Upper lobe of left lung (tissue), 6 donors: ENCODE measurements at regions not wholly inside any gene's neighbourhood (a gene's known extent, or its start where the extent isn't known, plus 50 kb on each side); places are given as distances from the start of the nearest gene placed in this dataset.
A peak's percentile ranks its signal among the peaks of the same experiment; 100 is the strongest.
"Not testable (repeated sequence)": the region's sequence is repeated elsewhere in the genome, so short reads cannot be mapped to it uniquely, and the experiment has no call there.

Source experiments
- ATAC-seq, 2 donors: fragments of 200-7000 bp; cut with Tn5 transposase; one replicate each; pipeline ENCODE4 v1.9.1; 2022; ENCODE audit warnings: mild to moderate bottlenecking in 2 of 2, moderate library complexity in 2 of 2; ENCODE audit not compliant: low FRiP score in 2 of 2
- DNase-seq, 2 donors: peaks; one replicate each; pipeline ENCODE4 v3.0.0-alpha.2; 2019 to 2020
- H3K27ac ChIP-seq, 4 donors: fragments of 200-600 bp; sonication (generic); one replicate each; pipeline ENCODE4 v1.5.1; 2016 to 2019
- H3K27me3 ChIP-seq, 4 donors: fragments of 200-600 bp; sonication (generic); one replicate each; pipeline ENCODE4 v1.5.1; 2017 to 2019
- H3K36me3 ChIP-seq, 4 donors: fragments of 200-600 bp; sonication (generic); one replicate each; pipeline ENCODE4 v1.5.1; 2016 to 2019
- H3K4me1 ChIP-seq, 4 donors: fragments of 200-600 bp; sonication (generic); one replicate each; pipeline ENCODE4 v1.5.1; 2018 to 2019
- H3K4me3 ChIP-seq, 4 donors: fragments of 200-600 bp; sonication (generic); one replicate each; pipeline ENCODE4 v1.5.1; 2017 to 2019; ENCODE audit warnings: mild to moderate bottlenecking in 2 of 4, moderate library complexity in 1 of 4
- H3K9me3 ChIP-seq, 4 donors: fragments of 200-600 bp; sonication (generic); one replicate each; pipeline ENCODE4 v1.5.1; 2018 to 2019
- CTCF ChIP-seq, 6 experiments: fragments of 450-650 bp in 4 of 6; fragments of 200-600 bp in 2 of 6; sonication (generic) in 2 of 6; IDR thresholded peaks; one replicate each; pipeline ENCODE4 v1.5.1; 2016 to 2019; ENCODE audit warnings: antibody characterized with exemption in 6 of 6
- EP300 ChIP-seq, 4 donors: sonication (generic); formaldehyde crosslinking; IDR thresholded peaks; one replicate each; pipeline ENCODE4 v1.5.1; 2017; ENCODE audit warnings: antibody characterized with exemption in 4 of 4, control low read depth in 2 of 4
- POLR2A ChIP-seq, 4 donors: fragments of 450-650 bp; IDR thresholded peaks; one replicate each; pipeline ENCODE4 v1.5.1; 2016 to 2017; ENCODE audit warnings: antibody characterized with exemption in 4 of 4, mild to moderate bottlenecking in 2 of 4
- POLR2AphosphoS5 ChIP-seq, 2 donors: sonication (generic); formaldehyde crosslinking; IDR thresholded peaks; one replicate each; pipeline ENCODE4 v1.5.1; 2017; ENCODE audit warnings: antibody characterized with exemption in 2 of 2
- WGBS, 2 donors: methylation state at CpG; one replicate each; pipeline ENCODE4 v1.1.5; 2017 to 2018; 5-methylcytosine and 5-hydroxymethylcytosine counted together
- donor health status: DM: no; HTN: no; CAD: no; lungs with moderate emphysema.
- donor health status: DM: no; HTN: yes; CAD: no; lungs with severe emphysema.

- Histone ChIP-seq H3K27ac (no peak overlapping the region), H3K36me3 (no peaks in the 10 kb centered on the region), H3K9me3 (peaks cover 3 to 11% (median 5%) of the 10 kb centered on the region in 4 donors), H3K4me3 (no peak overlapping the region), H3K27me3 (no peaks in the 10 kb centered on the region), H3K4me1 (no peaks in the 10 kb centered on the region)
- DNase-seq: no peak
- TF ChIP-seq CTCF (IDR thresholded peaks at IDR 0.05): no peak
- TF ChIP-seq POLR2A (IDR thresholded peaks at IDR 0.05): no peak
- no peak for TF ChIP-seq EP300 (IDR thresholded peaks at IDR 0.05)
- TF ChIP-seq POLR2AphosphoS5 (IDR thresholded peaks at IDR 0.05): no peak
- no peak for ATAC-seq
- WGBS, 2 donors: 28 to 47% methylated on average over 2 of the region's 2 CpGs
Measured at GRCh38 chr5:28822071-28822470, 1783.7 kb upstream of the CDH9 start.

GRCh38 chr5:28810751-28811136 is 1772.4 kb upstream of the CDH9 start:
- Histone ChIP-seq H3K9me3 (peaks cover 0 to 8% (median 3%) of the 10 kb centered on the region in 4 donors), H3K4me3 (no peak overlapping the region), H3K4me1 (no peaks in the 10 kb centered on the region), H3K27ac (no peak overlapping the region), H3K27me3 (no peaks in the 10 kb centered on the region), H3K36me3 (no peaks in the 10 kb centered on the region)
- TF ChIP-seq POLR2A (IDR thresholded peaks at IDR 0.05) (no peak), POLR2AphosphoS5 (IDR thresholded peaks at IDR 0.05) (no peak), EP300 (IDR thresholded peaks at IDR 0.05) (no peak), CTCF (IDR thresholded peaks at IDR 0.05) (no peak)
- DNase-seq: no peak
- no peak for ATAC-seq
- 90 to 91% methylated on average over 4 of the region's 4 CpGs for WGBS, 2 donors

- WGBS, 2 donors: 89 to 92% methylated on average over 30 to 56 of the region's 56 CpGs
- Histone ChIP-seq H3K4me1 (no peaks in the 10 kb centered on the region), H3K27me3 (no peaks in the 10 kb centered on the region), H3K4me3 (no peak overlapping the region), H3K36me3 (no peaks in the 10 kb centered on the region), H3K9me3 (peaks cover 0 to 8% (median 3%) of the 10 kb centered on the region in 4 donors), H3K27ac (no peak overlapping the region)
- TF ChIP-seq POLR2AphosphoS5 (IDR thresholded peaks at IDR 0.05): no peak
- no peak for TF ChIP-seq CTCF (IDR thresholded peaks at IDR 0.05)
- no peak for TF ChIP-seq POLR2A (IDR thresholded peaks at IDR 0.05)
- TF ChIP-seq EP300 (IDR thresholded peaks at IDR 0.05): no peak
- ATAC-seq (peak; percentile 35 to 50), DNase-seq (peak in 1 of 2 donors; percentile 79)
Measured at GRCh38 chr5:28809811-28810750, 1771.7 kb upstream of the CDH9 start.

GRCh38 chr5:28808967-28809810 is 1770.8 kb upstream of the CDH9 start:
- no peak for TF ChIP-seq POLR2AphosphoS5 (IDR thresholded peaks at IDR 0.05)
- no peak for TF ChIP-seq EP300 (IDR thresholded peaks at IDR 0.05)
- no peak for TF ChIP-seq POLR2A (IDR thresholded peaks at IDR 0.05)

GRCh38 chr5:28807195-28807729 is 1768.9 kb upstream of the CDH9 start:
- Histone ChIP-seq H3K36me3 (no peaks in the 10 kb centered on the region), H3K4me3 (no peak overlapping the region), H3K27ac (no peak overlapping the region), H3K9me3 (peaks cover 0 to 8% (median 3%) of the 10 kb centered on the region in 4 donors), H3K4me1 (no peaks in the 10 kb centered on the region), H3K27me3 (no peaks in the 10 kb centered on the region)
- WGBS, 2 donors: 40 to 41% methylated on average over 2 of the region's 2 CpGs
- no peak for ATAC-seq
- TF ChIP-seq POLR2AphosphoS5 (IDR thresholded peaks at IDR 0.05) (no peak), POLR2A (IDR thresholded peaks at IDR 0.05) (no peak), CTCF (IDR thresholded peaks at IDR 0.05) (no peak), EP300 (IDR thresholded peaks at IDR 0.05) (no peak)
- no peak for DNase-seq

More at GRCh38 chr5:28808967-28809810, 1770.8 kb upstream of the CDH9 start:
- WGBS, 2 donors: 93 to 97% methylated on average over 34 to 47 of the region's 47 CpGs
- Histone ChIP-seq H3K9me3 (peaks cover 0 to 8% (median 3%) of the 10 kb centered on the region in 4 donors), H3K36me3 (no peaks in the 10 kb centered on the region), H3K27me3 (no peaks in the 10 kb centered on the region), H3K4me1 (no peaks in the 10 kb centered on the region), H3K27ac (no peak overlapping the region), H3K4me3 (no peak overlapping the region)
- peak; percentile 28 to 40 for ATAC-seq
- DNase-seq: peak in 1 of 2 donors; percentile 81

GRCh38 chr5:28799035-28799434 is 1760.6 kb upstream of the CDH9 start:
- H3K9me3 ChIP-seq, ATAC-seq, H3K36me3 ChIP-seq, H3K4me3 ChIP-seq, H3K27me3 ChIP-seq, H3K4me1 ChIP-seq, H3K27ac ChIP-seq: not testable (repeated sequence)
- DNase-seq: peak in 1 of 2 donors; percentile 59
- WGBS, 2 donors: 93 to 99% methylated on average over 11 to 16 of the region's 16 CpGs
